Stomach (tissue), 4 donors: ENCODE measurements at regions not wholly inside any gene's neighbourhood (a gene's known extent, or its start where the extent isn't known, plus 50 kb on each side); places are given as distances from the start of the nearest gene placed in this dataset.

Experiments
- EP300 ChIP-seq: sonication (generic); formaldehyde crosslinking; IDR thresholded peaks from one replicate; pipeline ENCODE4 v1.6.1; 2017; ENCODE audit warnings: antibody characterized with exemption
- POLR2A ChIP-seq, 4 donors: fragments of 450-650 bp; IDR thresholded peaks; one replicate each; pipeline ENCODE4 v1.6.1; 2016; ENCODE audit warnings: antibody characterized with exemption in 4 of 4, control low read depth in 2 of 4, mild to moderate bottlenecking in 1 of 4, moderate library complexity in 1 of 4
- POLR2AphosphoS5 ChIP-seq, 3 donors: sonication (generic); formaldehyde crosslinking; IDR thresholded peaks; one replicate each; pipeline ENCODE4 v1.6.1; 2016; ENCODE audit warnings: antibody characterized with exemption in 3 of 3
- TF ChIP-seq, protein P1 (sequence below), 7 experiments: fragments of 450-650 bp in 4 of 7; fragments of 200-600 bp in 3 of 7; sonication (generic) in 3 of 7; IDR thresholded peaks; one replicate each; pipeline ENCODE4 v1.5.1; 2016 to 2019; ENCODE audit warnings: antibody characterized with exemption in 7 of 7, control low read depth in 2 of 7, mild to moderate bottlenecking in 1 of 7

DNA sequence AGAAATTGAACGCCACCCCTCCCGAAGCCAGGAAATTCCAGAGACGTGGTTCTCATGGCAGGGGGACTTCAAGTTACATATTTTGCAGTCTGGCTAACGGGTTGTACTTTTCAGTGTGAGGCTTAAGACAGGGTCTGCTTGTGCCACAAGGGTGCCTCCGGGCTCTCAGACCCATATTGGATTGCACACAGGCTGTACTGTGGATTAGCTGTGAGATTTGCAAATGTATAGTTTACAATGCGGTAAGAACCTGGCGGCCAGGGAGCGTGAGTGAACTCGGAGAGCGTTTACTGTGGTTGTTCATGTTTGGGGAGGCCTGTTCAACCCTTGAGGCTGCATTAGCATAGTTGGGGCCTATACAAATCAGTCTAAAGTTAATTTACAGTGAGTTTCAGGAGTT lies 143.9 kb upstream of the SIX2 start:
- TF ChIP-seq EP300 (no peak), POLR2A (IDR thresholded peaks at IDR 0.05) (no peak), POLR2AphosphoS5 (IDR thresholded peaks at IDR 0.05) (no peak)
- TF ChIP-seq, protein P1, sequence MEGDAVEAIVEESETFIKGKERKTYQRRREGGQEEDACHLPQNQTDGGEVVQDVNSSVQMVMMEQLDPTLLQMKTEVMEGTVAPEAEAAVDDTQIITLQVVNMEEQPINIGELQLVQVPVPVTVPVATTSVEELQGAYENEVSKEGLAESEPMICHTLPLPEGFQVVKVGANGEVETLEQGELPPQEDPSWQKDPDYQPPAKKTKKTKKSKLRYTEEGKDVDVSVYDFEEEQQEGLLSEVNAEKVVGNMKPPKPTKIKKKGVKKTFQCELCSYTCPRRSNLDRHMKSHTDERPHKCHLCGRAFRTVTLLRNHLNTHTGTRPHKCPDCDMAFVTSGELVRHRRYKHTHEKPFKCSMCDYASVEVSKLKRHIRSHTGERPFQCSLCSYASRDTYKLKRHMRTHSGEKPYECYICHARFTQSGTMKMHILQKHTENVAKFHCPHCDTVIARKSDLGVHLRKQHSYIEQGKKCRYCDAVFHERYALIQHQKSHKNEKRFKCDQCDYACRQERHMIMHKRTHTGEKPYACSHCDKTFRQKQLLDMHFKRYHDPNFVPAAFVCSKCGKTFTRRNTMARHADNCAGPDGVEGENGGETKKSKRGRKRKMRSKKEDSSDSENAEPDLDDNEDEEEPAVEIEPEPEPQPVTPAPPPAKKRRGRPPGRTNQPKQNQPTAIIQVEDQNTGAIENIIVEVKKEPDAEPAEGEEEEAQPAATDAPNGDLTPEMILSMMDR (IDR thresholded peaks at IDR 0.05), result no peak
